ENCODE measurements at regions not wholly inside any gene's neighbourhood (a gene's known extent, or its start where the extent isn't known, plus 50 kb on each side); places are given as distances from the start of the nearest gene placed in this dataset.

DNA sequence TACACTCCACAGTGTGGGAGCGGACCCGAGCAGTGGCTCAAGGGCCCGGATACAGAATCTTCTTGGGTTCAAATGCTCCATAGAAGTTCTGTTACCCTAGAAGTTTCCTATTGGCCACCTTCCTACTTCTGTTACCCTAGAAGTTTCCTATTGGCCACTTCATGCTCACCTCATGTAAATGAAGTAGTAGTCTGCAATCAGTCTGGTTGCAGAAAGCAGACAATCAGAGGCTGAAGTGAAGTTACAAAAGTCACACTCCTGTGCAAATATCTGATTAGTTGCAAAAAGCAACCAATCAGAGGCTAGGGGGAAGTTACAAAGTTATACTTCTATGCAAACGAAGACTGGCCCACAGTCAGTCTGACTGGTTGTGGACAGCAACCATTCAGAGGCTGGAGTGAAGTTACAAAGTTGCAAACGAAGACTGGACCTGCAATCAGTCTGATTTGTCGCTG lies 77.8 kb upstream of the CPNE8 start:
- in situ Hi-C loops (cut with HindIII; ENCODE audit: low sequenced_read_pairs) = no loop called here
- no peak overlapping the region for H3K4me3 ChIP-seq (ENCODE audit: low read depth, low read length)
- DNase-seq (ENCODE audit: low read depth, low spot score) = no peak

DNA sequence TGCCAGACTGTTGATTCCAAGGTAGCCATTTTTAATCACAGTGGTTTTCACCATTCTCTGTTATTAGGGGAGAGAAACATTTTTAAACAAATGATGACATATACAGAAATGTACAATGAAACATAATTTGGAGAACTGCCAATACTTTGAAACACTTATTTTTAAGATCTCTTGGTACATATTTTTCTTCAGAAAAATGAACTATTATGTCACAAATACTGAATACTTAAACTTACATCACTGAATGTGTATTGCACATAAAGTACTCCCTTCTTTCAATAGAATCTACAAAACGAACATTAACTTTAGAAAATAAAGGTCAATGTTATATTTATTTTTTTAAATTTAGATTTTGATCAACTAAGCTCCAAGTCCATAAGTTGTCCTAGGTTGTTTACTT lies 71.7 kb upstream of the CPNE8 start:
- DNase-seq (ENCODE audit: low read depth, low spot score) = no peak
- in situ Hi-C loops (cut with HindIII; ENCODE audit: low sequenced_read_pairs) = no loop called here
- H3K4me3 ChIP-seq (ENCODE audit: low read depth, low read length) = no peak overlapping the region
- TF ChIP-seq, protein P1, sequence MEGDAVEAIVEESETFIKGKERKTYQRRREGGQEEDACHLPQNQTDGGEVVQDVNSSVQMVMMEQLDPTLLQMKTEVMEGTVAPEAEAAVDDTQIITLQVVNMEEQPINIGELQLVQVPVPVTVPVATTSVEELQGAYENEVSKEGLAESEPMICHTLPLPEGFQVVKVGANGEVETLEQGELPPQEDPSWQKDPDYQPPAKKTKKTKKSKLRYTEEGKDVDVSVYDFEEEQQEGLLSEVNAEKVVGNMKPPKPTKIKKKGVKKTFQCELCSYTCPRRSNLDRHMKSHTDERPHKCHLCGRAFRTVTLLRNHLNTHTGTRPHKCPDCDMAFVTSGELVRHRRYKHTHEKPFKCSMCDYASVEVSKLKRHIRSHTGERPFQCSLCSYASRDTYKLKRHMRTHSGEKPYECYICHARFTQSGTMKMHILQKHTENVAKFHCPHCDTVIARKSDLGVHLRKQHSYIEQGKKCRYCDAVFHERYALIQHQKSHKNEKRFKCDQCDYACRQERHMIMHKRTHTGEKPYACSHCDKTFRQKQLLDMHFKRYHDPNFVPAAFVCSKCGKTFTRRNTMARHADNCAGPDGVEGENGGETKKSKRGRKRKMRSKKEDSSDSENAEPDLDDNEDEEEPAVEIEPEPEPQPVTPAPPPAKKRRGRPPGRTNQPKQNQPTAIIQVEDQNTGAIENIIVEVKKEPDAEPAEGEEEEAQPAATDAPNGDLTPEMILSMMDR (IDR thresholded peaks at IDR 0.05; ENCODE audit: low read depth, low read length) = no peak

More for the DNA sequence above, 77.8 kb upstream of the CPNE8 start:
- TF ChIP-seq, protein P1 (IDR thresholded peaks at IDR 0.05; ENCODE audit: low read depth, low read length) = no peak

DNA sequence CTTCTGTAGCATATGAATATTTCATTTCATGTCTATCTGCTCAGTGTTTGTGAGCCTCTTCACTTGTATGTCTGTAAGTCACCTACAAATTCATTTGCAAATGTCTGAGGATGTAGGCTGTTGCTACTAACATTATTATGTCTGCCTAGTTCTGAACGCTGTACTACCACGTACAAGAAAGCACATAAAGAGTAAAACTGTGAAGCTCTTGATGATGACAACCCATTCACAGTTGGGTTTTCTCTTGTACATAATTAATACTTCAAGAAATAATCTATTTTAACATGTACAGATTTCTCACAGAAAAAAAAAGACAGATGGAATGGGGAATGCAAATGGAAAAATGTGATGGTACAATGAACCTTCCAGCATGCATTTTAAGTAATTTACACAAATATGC lies 64.3 kb upstream of the CPNE8 start:
- no peak for DNase-seq (ENCODE audit: low read depth, low spot score)
- no peak overlapping the region for H3K4me3 ChIP-seq (ENCODE audit: low read depth, low read length)
- in situ Hi-C loops (cut with HindIII; ENCODE audit: low sequenced_read_pairs) = no loop called here
- TF ChIP-seq, protein P1 (IDR thresholded peaks at IDR 0.05; ENCODE audit: low read depth, low read length) = no peak

DNA sequence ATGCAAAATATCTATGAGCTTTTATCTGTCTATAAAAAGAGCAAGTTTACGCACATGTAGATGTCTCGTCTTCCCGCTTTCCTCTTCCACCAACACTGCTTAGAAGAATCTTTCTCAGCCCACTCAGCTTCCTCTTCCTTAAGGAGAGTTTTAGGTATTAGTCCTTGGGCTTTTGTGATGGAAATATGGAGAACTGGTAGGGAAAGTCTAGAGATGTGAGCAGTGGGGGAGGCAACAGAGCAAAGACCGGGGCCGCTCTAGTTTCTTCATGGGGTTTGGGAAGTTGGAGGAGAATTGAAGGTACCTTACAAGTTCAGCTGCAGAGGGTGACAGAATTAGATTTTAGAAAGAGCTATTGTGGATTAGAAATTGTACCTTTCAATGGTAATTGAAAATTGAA lies 56.3 kb upstream of the CPNE8 start:
- no peak for DNase-seq (ENCODE audit: low read depth, low spot score)
- no peak overlapping the region for H3K4me3 ChIP-seq (ENCODE audit: low read depth, low read length)
- TF ChIP-seq, protein P1 (IDR thresholded peaks at IDR 0.05; ENCODE audit: low read depth, low read length) = no peak
- in situ Hi-C loops (cut with HindIII; ENCODE audit: low sequenced_read_pairs) = no loop called here

DNA sequence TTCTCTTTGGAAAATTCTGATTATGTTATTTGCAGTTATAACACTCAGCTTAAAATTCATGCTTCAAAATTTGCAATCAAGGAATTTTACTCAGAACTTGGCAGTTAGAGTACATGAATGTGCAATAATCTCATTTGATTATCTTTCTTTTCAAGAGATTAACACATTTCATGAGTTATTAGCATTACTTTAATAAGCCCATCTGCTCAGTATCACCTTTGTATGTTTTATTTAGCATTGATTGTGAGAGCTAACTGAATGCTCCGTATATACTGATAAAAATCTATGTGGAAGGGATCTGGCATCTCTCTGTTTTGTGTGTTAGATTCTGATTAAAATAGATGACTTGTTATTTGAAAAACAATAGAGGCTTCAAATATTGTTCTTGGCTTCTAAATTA lies 55.6 kb upstream of the CPNE8 start:
- in situ Hi-C loops (cut with HindIII; ENCODE audit: low sequenced_read_pairs) = no loop called here
- DNase-seq (ENCODE audit: low read depth, low spot score) = no peak
- H3K4me3 ChIP-seq (ENCODE audit: low read depth, low read length) = no peak overlapping the region
- TF ChIP-seq, protein P1 (IDR thresholded peaks at IDR 0.05; ENCODE audit: low read depth, low read length) = no peak

DNA sequence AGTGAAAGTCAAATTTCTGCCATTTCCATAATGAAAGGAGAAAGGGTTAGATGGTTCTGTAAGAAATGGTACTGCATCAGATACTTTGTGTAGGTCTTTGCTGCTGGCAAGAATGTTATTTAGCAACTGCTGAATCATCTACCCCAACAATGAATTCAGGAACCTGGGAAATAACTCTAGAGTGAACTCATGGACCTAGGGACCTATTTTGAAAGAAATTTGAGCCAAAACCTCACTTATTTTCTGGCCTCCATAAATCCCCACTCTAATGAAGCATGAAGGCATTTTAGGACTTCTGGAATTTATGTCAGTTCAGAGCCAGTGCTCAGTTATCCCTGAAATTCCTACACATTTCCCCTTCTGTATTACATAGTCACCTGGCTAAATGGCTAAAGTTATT lies 50.9 kb upstream of the CPNE8 start:
- H3K4me3 ChIP-seq (ENCODE audit: low read depth, low read length) = no peak overlapping the region
- TF ChIP-seq, protein P1 (IDR thresholded peaks at IDR 0.05; ENCODE audit: low read depth, low read length) = no peak
- peak; percentile 61 for DNase-seq (ENCODE audit: low read depth, low spot score)
- in situ Hi-C loops (cut with HindIII; ENCODE audit: low sequenced_read_pairs) = no loop called here
